ENCODE measurements at regions not wholly inside any gene's neighbourhood (a gene's known extent, or its start where the extent isn't known, plus 50 kb on each side); places are given as distances from the start of the nearest gene placed in this dataset.

DNA sequence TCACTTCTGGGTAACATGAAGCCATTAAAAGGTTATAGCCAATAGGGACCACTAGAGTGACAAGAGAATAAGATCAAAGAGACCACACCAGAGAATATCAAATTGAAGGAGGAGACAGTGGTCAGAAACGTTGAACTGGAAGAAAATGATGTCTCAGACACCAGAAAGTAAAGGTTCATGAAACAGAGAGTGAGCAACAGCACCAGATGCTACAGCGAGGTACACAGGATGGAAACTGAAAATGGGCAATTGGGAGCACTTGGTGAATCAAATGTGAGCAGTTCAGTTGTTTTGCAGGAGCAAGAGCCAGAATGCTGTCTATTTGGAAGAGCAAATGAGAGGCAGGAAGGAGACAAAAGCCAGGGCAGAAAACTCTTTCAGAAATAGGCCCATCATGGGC lies 162.6 kb downstream of the SS18 start:
- TF ChIP-seq CTCF (IDR thresholded peaks at IDR 0.05) (no peak), POLR2A (IDR thresholded peaks at IDR 0.05) (no peak), POLR2AphosphoS5 (IDR thresholded peaks at IDR 0.05) (no peak)
